HG03097 (cell line): ENCODE measurements at regions not wholly inside any gene's neighbourhood (a gene's known extent, or its start where the extent isn't known, plus 50 kb on each side); places are given as distances from the start of the nearest gene placed in this dataset.

Source experiments
- ATAC-seq: cut with Tn5 transposase; IDR thresholded peaks from one replicate; pipeline ENCODE4 v1.9.1; 2021; ENCODE audit not compliant: unreplicated experiment, low FRiP score

- no peak for ATAC-seq
These were observed 194.1 kb upstream of the DSEL start for GRCh38 chr18:67710639-67711038.

- no peak for ATAC-seq
These were observed 189.2 kb upstream of the DSEL start for GRCh38 chr18:67705748-67706147.

- ATAC-seq: no peak
These were observed 179.2 kb upstream of the DSEL start for GRCh38 chr18:67695684-67696083.

- ATAC-seq: no peak
These were observed 178.3 kb upstream of the DSEL start for GRCh38 chr18:67694787-67695186.

- no peak for ATAC-seq
These were observed 176.3 kb upstream of the DSEL start for GRCh38 chr18:67692811-67693210.

- no peak for ATAC-seq
These were observed 166.0 kb upstream of the DSEL start for GRCh38 chr18:67682516-67682915.

- no peak for ATAC-seq
These were observed 161.0 kb upstream of the DSEL start for GRCh38 chr18:67677489-67677888.

GRCh38 chr18:67672716-67673115, 156.2 kb upstream of the DSEL start:
- ATAC-seq: no peak

GRCh38 chr18:67672155-67672554, 155.6 kb upstream of the DSEL start:
- no peak for ATAC-seq

GRCh38 chr18:67670024-67670543, 153.6 kb upstream of the DSEL start:
- no peak for ATAC-seq

- ATAC-seq: no peak
These were observed 148.7 kb upstream of the DSEL start for GRCh38 chr18:67665266-67665665.

GRCh38 chr18:67662996-67663395, 146.5 kb upstream of the DSEL start:
- no peak for ATAC-seq

- no peak for ATAC-seq
These were observed 145.0 kb upstream of the DSEL start for GRCh38 chr18:67661555-67661954.

GRCh38 chr18:67654101-67654500, 137.6 kb upstream of the DSEL start:
- no peak for ATAC-seq

- ATAC-seq: no peak
These were observed 135.8 kb upstream of the DSEL start for GRCh38 chr18:67652288-67652687.

GRCh38 chr18:67651438-67651837, 134.9 kb upstream of the DSEL start:
- no peak for ATAC-seq

- no peak for ATAC-seq
These were observed 134.3 kb upstream of the DSEL start for GRCh38 chr18:67650686-67651385.

- no peak for ATAC-seq
These were observed 130.4 kb upstream of the DSEL start for GRCh38 chr18:67646890-67647289.

- no peak for ATAC-seq
These were observed 127.7 kb upstream of the DSEL start for GRCh38 chr18:67644226-67644625.

GRCh38 chr18:67639872-67640271, 123.4 kb upstream of the DSEL start:
- no peak for ATAC-seq

GRCh38 chr18:67636597-67637385, 120.3 kb upstream of the DSEL start:
- no peak for ATAC-seq
